ENCODE measurements at regions not wholly inside any gene's neighbourhood (a gene's known extent, or its start where the extent isn't known, plus 50 kb on each side); places are given as distances from the start of the nearest gene placed in this dataset.

GRCh38 chr7:142476077-142476476, 218.2 kb upstream of the PRSS58 start:
- no peak for TF ChIP-seq CTCF (IDR thresholded peaks at IDR 0.05)
- no peak for TF ChIP-seq POLR2A (IDR thresholded peaks at IDR 0.05)
